HT-29 (cell line): ENCODE measurements at regions not wholly inside any gene's neighbourhood (a gene's known extent, or its start where the extent isn't known, plus 50 kb on each side); places are given as distances from the start of the nearest gene placed in this dataset.
A peak's percentile ranks its signal among the peaks of the same experiment; 100 is the strongest.
"Not testable (repeated sequence)": the region's sequence is repeated elsewhere in the genome, so short reads cannot be mapped to it uniquely, and the experiment has no call there.

Experiments used
- DNase-seq: peaks from one replicate; pipeline ENCODE4 v3.0.0-alpha.2; 2015; ENCODE audit warnings: low spot score

DNA sequence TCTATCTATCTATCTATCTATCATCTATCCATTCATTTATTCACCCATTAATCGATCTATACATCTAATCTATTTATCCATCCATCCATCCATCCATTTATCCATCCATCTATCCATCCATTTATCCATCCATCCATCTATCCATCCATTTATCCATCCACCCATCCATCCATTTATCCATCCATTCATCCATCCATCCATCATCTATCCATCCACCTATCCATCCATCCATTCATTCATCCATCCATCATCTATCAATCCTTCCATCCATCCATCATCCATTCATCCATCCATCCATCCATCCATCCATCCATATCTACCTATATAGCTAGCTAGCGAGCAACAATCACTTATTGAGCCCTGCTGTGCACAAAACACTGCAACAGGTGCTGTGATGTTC lies 953.1 kb upstream of the ZNF722 start:
- DNase-seq: no peak

DNA sequence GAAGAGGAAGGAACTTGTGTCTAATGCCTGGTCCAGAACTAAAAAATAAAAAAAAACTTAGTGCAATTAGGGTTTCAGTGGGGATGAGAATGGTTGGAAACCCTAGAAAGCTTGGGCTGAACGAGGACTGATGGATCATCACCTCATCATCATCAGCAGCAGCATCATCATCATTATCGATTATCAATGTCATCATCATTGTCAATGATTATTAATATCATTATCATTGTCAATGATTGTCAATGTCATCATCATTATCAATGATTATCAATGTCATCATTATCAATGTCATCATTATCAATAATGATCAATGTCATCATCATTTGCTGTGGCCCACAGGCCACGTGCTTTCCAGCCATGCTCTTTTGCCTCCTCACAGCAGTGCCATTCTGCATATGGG lies 952.0 kb upstream of the ZNF722 start:
- DNase-seq: no peak

GRCh38 chr7:63047061-63047460 lies 951.6 kb upstream of the ZNF722 start:
- no peak for DNase-seq

DNA sequence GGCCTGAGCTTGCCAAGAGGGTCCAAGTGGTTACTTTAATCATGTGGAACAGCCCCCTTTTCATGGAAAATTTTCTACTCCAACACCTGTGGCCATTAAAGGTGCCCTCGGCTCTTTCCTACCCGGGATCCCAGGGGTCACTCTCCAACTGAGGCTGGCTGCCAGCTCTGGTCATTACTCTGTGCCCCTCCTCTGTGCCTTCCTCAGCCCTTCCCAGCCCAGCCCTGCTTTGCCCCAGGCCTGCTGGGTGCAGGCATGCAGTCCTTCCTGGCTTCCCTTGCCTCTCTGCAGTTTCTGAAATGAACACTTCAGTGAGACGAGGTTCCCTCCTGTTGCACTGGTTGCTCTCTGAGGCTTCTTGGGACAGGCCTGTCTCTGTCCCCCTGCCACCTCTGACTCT lies 951.1 kb upstream of the ZNF722 start:
- no peak for DNase-seq

- no peak for DNase-seq
These were observed 944.4 kb upstream of the ZNF722 start for GRCh38 chr7:63054191-63054661.

DNA sequence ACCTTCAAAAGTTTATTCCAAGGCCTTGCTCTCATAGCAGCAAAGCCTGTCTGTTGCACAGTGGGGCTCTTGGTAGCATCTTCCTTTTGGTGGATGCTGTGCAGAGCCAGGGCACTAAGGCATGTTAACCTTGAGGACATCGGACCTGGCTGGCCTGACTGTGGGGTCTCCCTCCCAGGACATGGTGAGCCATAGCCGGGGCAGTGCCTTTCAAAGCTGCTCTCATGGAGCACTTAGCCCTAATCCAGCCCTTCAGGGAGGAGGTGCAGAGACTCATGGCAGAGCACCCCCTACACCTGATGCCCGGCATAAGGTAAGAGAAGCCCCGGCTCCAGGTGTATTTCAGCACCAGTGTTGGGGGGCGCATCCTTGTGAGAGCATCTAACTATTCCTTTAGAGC lies 941.4 kb upstream of the ZNF722 start:
- DNase-seq: no peak

DNA sequence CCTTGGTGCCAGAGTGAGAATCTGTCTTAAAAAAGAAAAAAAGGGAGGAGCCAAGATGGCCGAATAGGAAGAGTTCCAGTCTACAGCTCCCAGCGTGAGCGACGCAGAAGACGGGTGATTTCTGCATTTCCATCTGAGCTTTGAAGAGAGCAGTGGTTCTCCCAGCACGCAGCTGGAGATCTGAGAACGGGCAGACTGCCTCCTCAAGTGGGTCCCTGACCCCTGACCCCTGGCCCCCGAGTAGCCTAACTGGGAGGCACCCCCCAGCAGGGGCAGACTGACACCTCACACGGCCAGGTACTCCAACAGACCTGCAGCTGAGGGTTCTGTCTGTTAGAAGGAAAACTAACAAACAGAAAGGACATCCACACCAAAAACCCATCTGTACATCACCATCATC lies 937.9 kb upstream of the ZNF722 start:
- not testable (repeated sequence) for DNase-seq

DNA sequence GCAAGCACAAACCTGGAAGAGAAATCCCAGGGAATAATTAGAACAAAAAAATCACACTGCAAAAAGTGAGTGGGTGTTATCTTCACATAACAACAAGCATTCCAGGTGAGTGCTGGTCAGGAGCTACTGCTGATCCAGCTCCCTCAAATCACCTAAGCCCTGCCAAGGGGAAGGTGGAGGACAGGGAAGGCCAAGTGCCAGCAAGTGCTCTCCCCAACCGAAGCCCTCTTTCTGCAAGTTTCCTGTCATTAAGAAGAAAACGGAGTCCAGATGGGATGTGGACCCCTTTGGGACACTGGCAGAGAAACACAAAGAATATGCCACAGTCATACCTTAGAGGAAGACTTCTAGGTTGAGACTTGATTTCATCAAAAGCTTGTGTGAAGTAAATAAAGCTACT lies 933.0 kb upstream of the ZNF722 start:
- DNase-seq: no peak

DNA sequence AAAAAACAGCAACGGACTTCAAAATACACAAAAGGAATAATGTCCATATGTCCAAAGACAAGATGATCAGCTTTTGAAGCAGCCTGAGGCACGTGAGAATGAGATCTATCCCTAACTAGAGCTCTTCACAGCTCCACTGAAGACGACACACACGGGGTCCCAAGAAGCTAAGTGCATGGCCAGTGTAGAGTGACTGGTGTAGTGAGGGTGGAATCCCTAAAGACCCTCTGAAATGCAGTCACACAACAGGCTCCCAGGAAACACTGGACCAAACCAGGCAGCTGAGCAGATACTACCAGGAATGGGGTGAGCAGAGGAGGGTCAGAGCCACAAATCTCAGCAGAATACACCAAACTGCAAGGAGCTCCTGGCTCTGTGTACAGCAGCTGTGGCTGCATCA lies 932.4 kb upstream of the ZNF722 start:
- DNase-seq: not testable (repeated sequence)

DNA sequence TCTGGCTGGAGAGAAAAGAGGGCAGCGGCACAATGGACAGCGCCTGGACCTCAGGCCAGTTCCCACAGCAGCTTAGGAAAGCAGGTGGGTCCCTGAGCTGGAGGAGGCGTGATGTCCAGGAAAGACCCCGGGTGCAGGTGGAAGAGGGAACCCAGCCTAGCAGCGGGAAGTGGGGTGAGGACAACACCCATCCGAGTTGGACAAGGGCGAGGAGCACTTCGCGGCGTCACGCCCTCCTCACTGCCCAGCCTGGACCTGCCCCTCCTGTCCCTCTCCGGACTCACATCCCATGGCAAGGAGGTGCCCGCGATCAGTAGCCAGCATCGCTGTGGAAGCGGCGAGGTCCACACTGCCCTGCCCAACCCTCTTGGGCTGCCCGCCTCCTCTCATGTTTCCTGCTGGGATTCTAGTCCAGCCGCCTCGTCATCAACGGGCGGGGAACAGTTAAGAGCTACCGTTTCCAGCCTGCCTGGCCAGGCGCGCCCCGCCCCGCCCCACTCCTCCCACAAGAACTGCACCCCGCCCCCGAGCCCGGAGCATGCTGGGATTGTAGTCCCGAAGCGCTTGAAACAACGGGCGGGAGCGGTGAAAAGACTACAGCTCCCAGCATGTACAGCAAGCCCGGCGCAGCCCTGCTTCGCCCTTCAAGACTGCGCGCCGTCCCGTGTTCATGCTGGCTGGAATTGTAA lies 930.6 kb upstream of the ZNF722 start:
- no peak for DNase-seq

GRCh38 chr7:63070696-63071095 lies 928.0 kb upstream of the ZNF722 start:
- DNase-seq: no peak

- no peak for DNase-seq
These were observed 927.3 kb upstream of the ZNF722 start for GRCh38 chr7:63071396-63071795.

- no peak for DNase-seq
These were observed 926.7 kb upstream of the ZNF722 start for GRCh38 chr7:63071920-63072319.

DNA sequence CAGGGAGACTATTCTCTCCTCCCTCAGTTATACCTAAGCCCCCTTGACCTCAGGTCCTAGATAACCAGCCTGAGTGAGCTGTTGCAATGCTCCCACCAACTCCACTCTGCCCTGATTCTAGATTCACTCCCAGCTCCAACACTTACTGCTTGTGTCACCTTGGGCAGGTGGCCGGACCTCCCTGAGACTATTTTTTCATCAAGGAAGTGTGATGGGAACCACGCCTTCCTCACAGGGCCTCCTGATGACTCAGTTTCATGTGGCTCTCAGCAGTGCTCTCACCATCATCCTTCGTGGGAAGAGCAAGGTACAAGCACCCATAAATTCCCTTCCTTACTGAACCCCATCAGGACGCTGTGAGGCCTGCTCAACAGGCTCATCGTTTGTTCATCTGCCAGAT lies 925.8 kb upstream of the ZNF722 start:
- DNase-seq: no peak

- no peak for DNase-seq
These were observed 925.4 kb upstream of the ZNF722 start for GRCh38 chr7:63073286-63073685.

DNA sequence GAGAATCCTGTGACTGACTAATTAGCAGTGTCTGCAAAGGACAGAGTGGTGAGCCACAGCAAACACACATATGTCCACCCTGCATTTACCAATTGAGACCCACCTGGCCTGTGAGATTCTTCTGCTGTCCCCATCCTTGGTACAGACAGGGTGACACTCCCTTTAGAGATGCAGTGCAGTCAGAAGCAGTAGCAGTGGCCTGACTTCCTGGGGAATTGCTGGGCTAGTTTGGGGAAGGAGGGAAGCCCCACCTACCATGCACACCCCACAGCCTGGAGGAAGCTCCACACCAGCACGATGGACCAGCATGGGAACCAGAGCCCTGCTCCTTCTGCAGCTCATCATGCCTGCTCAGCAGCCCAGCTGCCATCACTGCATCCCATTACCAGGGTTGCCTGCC lies 924.9 kb upstream of the ZNF722 start:
- no peak for DNase-seq

- DNase-seq: no peak
These were observed 920.8 kb upstream of the ZNF722 start for GRCh38 chr7:63077841-63078240.

- DNase-seq: no peak
These were observed 918.2 kb upstream of the ZNF722 start for GRCh38 chr7:63080406-63080805.

DNA sequence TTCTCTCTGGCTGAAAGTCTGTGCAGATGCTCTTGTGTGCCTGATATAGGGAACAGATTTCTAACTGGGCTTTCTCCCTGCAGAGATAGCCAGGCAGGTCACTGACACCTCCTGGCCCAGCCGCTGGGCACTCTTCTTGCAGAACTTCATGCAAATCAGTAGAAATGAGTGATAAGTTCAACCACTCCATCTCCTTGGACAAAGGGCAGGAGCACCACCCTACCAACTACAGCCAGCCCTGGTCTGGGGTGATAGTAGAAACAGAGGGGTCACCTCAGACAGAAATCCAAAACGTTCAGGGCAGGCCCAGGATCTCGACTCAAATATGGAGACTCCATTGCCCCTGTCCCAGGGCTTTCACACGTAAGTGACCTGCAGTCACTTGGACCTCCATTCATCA lies 917.8 kb upstream of the ZNF722 start:
- DNase-seq: no peak

- DNase-seq: peak; percentile 1
These were observed 911.0 kb upstream of the ZNF722 start for GRCh38 chr7:63087575-63088190.

DNA sequence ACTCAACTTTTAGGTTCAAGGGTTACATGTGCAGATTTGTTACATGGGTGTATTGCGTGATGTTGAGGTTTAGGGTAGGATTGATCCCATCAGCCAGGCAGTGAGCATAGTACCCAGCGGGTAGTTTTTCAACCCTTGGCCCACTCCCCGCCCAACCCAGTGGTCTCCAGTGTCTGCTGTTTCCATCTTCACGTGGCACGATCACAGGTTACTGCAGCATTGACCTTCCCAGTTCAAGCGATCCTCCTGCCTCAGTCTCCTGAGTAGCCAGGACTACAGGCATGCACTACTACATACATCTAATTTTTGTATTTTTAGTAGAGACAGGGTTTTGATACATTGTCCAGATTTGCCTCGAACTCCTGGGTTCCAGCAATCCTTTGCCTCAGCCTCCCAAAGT lies 905.7 kb upstream of the ZNF722 start:
- no peak for DNase-seq

DNA sequence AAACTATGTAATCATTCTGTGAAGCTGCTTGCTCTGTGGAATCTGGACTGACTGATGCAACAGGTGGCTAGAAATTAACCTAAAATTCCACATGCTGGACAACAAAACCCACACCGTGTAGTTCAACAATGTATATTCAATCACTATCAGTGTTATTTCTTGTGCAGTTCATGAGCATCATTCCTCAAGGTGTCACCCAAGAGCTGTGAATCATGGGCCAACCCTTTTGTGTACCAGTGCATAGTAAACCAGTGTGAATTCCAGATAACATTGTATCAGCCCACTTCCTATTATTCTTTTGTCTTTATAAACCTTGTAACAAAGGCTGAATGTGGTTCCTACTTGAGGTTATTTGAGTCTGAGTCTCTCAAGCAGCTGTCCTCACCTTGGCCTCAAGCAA lies 905.2 kb upstream of the ZNF722 start:
- peak; percentile 20 for DNase-seq

- DNase-seq: no peak
These were observed 902.5 kb upstream of the ZNF722 start for GRCh38 chr7:63096141-63096540.

DNA sequence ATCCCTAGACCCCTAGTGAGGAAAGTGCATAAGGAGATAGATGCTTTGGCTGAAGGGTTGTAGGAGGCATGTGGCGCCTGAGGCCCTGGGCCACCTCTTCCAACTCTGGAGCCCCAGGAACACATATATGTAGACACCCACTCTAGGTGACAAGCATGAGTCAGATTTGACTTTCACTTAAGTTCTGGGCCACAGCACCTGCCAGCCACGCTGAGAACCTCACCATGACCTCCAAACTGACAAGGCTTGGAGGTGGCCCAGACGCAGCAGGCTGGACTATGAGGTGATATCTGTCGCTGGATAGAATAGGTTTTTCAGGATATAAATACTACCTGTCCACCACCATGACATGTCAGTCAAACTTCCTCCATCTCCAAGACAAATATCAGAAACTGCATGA lies 894.0 kb upstream of the ZNF722 start:
- no peak for DNase-seq
